ENCODE measurements at regions not wholly inside any gene's neighbourhood (a gene's known extent, or its start where the extent isn't known, plus 50 kb on each side); places are given as distances from the start of the nearest gene placed in this dataset.
A peak's percentile ranks its signal among the peaks of the same experiment; 100 is the strongest.
"Not testable (repeated sequence)": the region's sequence is repeated elsewhere in the genome, so short reads cannot be mapped to it uniquely, and the experiment has no call there.

DNA sequence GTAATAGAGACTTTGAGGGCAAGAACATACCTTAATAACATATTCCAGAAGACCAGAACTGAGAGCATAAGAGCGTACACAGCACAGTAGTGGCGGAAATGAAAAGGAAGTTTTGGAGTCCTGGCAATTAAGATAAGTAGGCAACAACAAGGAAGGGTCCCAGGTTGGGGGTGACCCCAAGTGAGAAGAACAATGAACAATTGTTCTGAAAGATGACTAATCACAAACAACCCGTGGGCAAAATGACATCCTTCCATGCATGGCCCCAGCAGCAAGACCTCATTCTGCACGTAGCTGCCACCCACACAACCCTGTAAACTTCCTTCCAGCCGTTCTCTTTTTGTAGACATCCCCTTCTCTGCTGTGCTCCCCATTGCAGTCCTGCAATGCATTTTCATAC is 384.4 kb upstream of the PABPC4L start:
- DNase-seq: no peak

DNA sequence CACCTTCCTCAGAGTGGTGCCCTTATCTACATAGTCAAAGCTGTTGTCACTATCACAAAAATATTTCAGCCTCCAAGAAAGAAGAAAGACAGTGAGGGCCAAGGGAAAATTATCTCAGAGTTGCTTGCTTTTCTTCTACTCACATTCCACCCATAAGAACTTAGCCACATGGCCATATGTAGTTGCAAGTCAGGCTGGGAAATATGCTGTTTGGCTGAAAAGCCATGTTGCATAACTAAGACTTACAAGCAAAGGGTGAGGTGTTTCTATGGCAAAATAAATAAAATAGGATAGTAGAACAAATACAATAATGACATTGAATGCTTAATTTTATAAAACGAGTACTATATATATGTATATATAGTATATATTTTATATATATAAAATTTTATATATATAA is 365.9 kb upstream of the PABPC4L start:
- no peak for DNase-seq

GRCh38 chr4:134560728-134561127 is 359.1 kb upstream of the PABPC4L start:
- no peak for DNase-seq

- no peak for DNase-seq
Observed at GRCh38 chr4:134552063-134552462, 350.5 kb upstream of the PABPC4L start.

DNA sequence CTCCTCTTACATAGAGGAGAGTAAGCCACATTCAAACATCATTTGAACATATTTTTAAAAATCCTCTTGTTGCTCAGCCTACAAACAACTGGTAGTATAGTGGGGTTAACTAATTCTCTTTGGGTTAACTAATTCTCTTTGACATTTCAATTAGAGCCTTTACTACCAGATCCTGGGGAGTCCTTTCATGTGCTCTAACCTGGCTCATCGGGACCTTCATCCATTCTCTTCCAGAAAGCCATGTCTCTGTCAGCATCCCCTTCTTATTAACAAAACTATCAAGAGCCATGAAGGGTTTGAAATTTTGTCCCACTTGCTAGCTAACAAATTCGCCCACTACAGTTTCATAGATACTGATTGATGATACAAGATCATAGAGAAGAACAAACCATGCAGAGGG is 349.8 kb upstream of the PABPC4L start:
- no peak for DNase-seq

GRCh38 chr4:134548052-134548628 is 346.6 kb upstream of the PABPC4L start:
- no peak for DNase-seq

DNA sequence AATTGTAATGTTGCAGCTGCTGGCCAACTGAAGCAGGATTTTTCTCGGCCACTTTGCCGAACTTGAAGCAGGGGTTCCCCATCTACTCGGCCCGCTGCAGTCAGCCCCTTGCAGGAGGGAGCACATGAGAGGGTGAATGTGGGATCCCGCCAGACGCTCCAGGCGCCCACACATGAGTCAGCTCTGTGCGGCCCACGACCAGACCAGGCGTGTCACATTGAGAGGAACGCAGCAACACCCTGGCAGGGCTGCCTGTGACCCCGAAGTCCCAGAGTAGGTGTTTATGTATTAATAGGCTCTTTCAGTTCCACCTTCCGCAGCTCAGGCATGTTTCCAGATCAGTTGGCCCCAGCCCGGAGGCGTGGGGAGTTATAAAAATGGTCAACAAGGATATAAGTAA is 344.7 kb upstream of the PABPC4L start:
- DNase-seq: no peak

DNA sequence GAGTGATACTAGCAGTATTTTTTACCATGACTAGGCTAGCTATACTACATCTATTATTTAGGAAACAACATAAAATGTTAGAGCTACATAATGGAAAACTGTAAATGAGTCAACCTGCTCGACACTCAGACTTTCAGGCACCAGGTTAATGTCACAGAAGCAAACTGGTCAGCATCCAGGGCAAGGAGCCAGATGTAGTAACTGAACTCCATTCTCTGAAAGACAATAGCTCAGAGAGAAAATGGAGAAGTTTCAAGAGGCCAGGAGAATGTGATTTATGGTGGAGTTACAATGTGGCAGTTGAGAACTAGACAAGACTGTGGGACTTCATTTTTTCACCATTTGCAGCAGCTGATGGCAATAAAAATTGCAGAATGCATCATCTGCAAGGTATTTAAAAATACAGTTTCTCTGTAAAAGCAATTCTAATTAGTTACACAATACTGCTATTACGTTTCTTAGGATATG is 342.7 kb upstream of the PABPC4L start:
- DNase-seq: peak; percentile 83

DNA sequence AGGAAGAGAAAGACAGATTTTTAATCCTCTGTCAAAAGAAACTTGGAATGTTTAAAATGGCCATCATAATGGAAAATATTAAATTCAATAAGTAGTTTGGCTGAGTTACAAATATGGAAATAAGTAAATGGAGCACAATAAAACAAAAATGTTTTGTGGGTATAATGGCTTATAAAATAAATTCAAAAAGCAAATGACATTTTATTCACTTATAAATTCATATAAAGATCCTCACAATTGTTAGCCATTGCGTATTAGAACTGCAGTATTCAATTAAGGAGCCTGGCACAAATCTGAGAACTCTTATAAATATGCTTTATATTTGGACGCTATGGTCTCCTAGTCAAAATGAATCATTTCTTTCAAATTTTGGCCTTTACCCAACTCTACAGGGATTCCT is 339.0 kb upstream of the PABPC4L start:
- DNase-seq: no peak

GRCh38 chr4:134539729-134540231 is 338.2 kb upstream of the PABPC4L start:
- no peak for DNase-seq

GRCh38 chr4:134537701-134538100 is 336.1 kb upstream of the PABPC4L start:
- DNase-seq: no peak

GRCh38 chr4:134533068-134533467 is 331.5 kb upstream of the PABPC4L start:
- DNase-seq: no peak

GRCh38 chr4:134531013-134531412 is 329.4 kb upstream of the PABPC4L start:
- no peak for DNase-seq

DNA sequence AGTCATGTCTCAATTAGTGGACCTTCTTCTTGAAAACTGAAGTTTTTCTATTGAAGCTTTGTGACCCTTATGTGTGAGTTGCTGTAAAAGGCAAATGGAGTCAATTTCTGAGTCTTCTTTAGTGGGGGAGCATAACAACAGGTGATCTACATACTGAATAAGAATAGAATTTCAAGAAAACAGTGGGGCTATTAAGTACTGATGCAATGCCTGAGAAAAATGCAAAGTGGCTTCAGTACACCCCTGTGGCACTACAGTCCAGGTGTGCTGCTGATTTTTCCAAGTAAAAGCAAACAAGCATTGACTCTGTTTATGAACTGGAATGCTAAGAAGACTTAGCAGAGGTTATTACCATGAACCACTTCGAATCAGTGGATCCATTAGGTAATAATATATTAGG is 328.0 kb upstream of the PABPC4L start:
- no peak for DNase-seq

DNA sequence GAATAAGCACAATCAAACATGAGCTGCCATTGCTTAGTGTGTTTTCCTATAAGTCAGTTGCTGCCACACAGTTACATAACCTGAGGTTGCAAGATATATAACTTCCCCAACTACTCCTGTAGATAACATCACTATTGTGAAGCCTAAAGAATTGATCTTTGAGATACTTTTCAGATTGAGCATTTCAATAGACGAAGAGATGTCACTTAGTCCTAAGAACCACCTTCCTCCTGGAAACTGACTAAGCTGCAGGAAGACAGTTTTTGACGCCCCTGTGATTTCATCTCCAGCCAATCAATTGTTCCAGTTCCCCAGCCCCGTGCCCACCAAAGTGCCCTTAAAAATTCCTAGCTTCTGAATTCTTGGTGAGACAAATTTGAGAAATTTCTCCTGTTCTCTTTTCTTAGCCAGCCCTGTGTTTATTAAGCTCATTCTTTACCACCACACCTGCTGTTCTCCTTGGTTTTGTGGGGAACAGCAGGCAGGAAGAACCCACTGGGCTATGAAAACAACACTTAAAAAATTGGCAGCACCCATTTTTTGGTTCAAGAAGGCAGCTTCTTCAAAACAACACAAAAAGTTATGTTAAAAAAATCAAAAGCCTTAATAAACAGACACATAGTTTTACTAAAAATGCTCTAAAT is 317.1 kb upstream of the PABPC4L start:
- no peak for DNase-seq

DNA sequence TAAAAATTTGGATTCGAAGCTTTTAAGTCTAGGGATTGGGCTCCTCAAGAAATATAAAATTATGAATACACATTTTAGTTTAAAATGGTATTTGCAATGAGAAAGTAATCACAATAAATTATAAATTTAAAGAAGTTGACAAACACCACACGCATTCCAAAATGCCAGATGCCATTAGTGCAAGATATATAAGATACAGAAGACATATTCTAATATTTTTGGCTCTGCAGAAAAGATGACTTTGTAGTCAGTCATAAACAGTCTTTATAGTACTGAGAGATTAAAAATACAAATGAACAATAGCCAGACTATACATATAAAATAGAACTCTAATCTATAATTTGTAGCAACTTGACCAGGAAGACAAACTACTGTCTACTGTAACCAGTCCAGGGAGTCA is 309.0 kb upstream of the PABPC4L start:
- DNase-seq: no peak

DNA sequence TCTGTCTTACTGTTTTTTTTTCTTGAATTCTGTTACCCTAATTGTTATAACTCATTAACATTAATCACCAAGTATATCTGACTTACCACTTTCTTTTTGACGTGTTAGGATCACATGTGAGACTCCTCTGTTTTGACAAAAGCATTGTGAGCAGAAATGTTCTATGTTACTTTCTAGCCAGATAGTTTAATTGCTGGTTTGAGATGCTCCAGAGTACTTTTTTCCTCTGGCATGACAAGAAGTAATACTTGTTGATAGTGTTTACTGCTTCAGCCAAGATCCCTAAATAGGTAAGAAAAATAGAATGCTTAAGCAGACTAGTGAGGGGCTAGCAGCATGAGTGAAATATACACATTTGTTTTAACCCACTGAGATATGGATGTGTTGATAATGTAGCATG is 303.9 kb upstream of the PABPC4L start:
- no peak for DNase-seq

DNA sequence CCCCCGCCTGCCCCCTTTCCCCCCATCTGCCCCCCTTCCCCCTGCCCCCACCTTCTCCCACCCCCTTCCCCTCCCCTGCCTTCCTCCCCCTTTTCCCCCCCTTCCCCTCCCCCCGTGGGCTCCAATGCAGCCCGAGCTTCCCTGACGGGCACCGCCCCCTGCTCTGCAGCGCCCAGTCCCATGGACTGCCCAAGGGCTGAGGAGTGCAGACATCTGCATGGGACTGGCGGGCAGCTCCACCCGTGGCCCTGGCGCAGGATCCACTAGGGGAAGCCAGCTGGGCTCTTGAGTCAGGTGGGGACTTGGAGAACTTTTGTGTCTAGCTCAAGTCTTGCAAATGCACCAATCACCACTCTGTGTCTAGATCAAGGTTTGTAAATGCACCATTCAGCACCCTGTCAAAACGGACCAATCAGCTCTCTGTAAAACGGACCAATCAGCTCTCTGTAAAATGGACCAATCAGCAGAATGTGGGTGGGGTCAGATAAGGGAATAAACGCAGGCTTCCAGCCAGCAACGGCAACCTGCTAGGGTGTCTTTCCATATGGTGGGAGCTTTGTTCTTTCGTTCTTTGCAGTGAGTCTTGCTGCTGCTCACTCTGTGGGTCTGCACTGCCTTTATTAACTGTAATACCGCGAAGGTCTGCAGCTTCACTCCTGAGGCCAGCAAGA is 300.5 kb upstream of the PABPC4L start:
- no peak for DNase-seq

DNA sequence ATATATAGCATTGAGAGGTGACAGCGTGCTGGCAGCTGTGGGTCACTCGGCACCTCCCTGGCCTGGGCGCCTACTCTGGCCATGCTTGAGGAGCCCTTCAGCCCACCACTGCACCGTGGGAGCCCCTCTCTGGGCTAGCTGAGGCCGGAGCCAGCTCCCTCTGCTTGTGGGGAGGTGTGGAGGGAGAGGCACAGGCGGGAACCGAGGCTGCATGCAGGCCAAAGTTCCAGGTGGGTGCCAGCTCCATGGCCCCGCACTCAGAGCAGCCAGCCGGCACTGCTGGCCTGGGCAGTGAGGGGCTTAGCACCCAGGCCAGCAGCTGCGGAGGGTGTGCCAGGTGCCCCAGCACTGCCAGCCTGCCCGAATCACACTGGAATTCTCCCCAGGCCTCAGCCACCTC is 299.9 kb upstream of the PABPC4L start:
- not testable (repeated sequence) for DNase-seq

GRCh38 chr4:134499074-134499473 is 297.5 kb upstream of the PABPC4L start:
- DNase-seq: no peak

GRCh38 chr4:134490863-134491262 is 289.3 kb upstream of the PABPC4L start:
- DNase-seq: no peak

DNA sequence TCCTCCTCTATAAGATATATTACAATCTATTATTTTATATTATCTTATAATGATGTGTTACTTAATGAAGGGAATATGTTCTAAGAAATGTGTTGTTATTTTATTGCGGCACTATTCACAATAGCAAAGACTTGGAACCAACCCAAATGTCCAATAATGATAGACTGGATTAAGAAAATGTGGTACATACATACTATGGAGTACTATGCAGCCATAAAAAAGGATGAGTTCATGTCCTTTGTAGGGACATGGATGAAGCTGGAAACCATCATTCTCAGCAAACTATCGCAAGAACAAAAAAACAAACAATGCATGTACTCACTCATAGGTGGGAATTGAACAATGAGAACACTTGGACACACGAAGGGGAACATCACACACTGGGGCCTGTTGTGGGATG is 281.9 kb upstream of the PABPC4L start:
- DNase-seq: not testable (repeated sequence)

- no peak for DNase-seq
Observed at GRCh38 chr4:134471569-134471968, 270.0 kb upstream of the PABPC4L start.

DNA sequence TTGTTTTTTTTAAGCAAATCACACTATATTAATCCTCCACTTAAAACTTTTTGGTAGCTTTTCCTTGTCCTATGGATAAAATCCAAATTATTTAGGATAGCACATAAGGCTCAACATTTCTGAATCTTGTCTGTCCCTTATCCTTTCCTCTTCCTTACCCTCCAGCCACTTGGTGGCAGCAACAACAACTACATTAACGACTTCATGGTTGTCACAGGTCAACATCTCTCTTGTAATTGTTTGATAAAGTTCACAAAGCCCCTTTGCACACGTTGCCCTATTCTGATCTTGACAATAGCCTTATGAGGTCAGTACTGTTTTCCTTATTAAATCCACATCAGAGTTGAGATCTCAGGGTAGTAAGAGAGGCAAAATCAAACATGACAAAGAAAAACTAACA is 269.0 kb upstream of the PABPC4L start:
- DNase-seq: peak; percentile 37

Measured in NCI-H748 treated with DMSO at 0.1 percent for 48 hours (cell line).